Fibroblast of the aortic adventitia (primary cell): ENCODE measurements at regions not wholly inside any gene's neighbourhood (a gene's known extent, or its start where the extent isn't known, plus 50 kb on each side); places are given as distances from the start of the nearest gene placed in this dataset.

Experiments
- DNase-seq: peaks from one replicate; pipeline ENCODE4 v3.0.0-alpha.2; 2010; ENCODE audit warnings: low read depth
- H3K4me3 ChIP-seq: 2 replicates; pipeline ENCODE4 v1.5.1; 2011; ENCODE audit warnings: low read depth, mild to moderate bottlenecking, control low read depth, low read length, moderate library complexity
- CTCF ChIP-seq: IDR thresholded peaks from 2 replicates; pipeline ENCODE4 v1.5.1; 2011; ENCODE audit warnings: mild to moderate bottlenecking, low read length, control low read depth, inconsistent platforms; ENCODE audit not compliant: insufficient read depth

GRCh38 chr2:53021292-53021691 is 746.3 kb upstream of the CHAC2 start:
- H3K4me3 ChIP-seq, result no peak overlapping the region
- no peak for TF ChIP-seq CTCF
- DNase-seq, result peak; percentile 60

GRCh38 chr2:53018825-53019425 is 748.7 kb upstream of the CHAC2 start:
- DNase-seq, result peak; percentile 16
- TF ChIP-seq CTCF, result no peak
- no peak overlapping the region for H3K4me3 ChIP-seq

GRCh38 chr2:53006980-53007379 is 760.6 kb upstream of the CHAC2 start:
- no peak overlapping the region for H3K4me3 ChIP-seq
- no peak for DNase-seq
- TF ChIP-seq CTCF, result no peak

GRCh38 chr2:53004413-53004812 is 763.2 kb upstream of the CHAC2 start:
- no peak overlapping the region for H3K4me3 ChIP-seq
- DNase-seq, result no peak
- TF ChIP-seq CTCF, result no peak

GRCh38 chr2:52995424-52995823 is 772.2 kb upstream of the CHAC2 start:
- no peak for TF ChIP-seq CTCF
- DNase-seq, result peak; percentile 8
- H3K4me3 ChIP-seq, result no peak overlapping the region

- H3K4me3 ChIP-seq, result no peak overlapping the region
- peak; percentile 81 for TF ChIP-seq CTCF
- peak; percentile 38 for DNase-seq
Observed at GRCh38 chr2:52976143-52976949, 791.3 kb upstream of the CHAC2 start.
